WTC11 (cell line): ENCODE measurements at regions not wholly inside any gene's neighbourhood (a gene's known extent, or its start where the extent isn't known, plus 50 kb on each side); places are given as distances from the start of the nearest gene placed in this dataset.

Experiments
- CREM ChIP-seq: sonication (generic); formaldehyde crosslinking; IDR thresholded peaks from 2 replicates; pipeline ENCODE4 v1.8.1; 2022; ENCODE audit warnings: mild to moderate bottlenecking, missing genetic modification reagents, moderate library complexity
- CTCF ChIP-seq: fragments of 200-600 bp; IDR thresholded peaks from 2 replicates; pipeline ENCODE4 v1.8.0; 2022; ENCODE audit warnings: antibody characterized with exemption
- E2F1 ChIP-seq: sonication (generic); formaldehyde crosslinking; IDR thresholded peaks from 2 replicates; pipeline ENCODE4 v1.8.0; 2022; ENCODE audit warnings: mild to moderate bottlenecking, missing genetic modification reagents
- SMAD3 ChIP-seq: sonication (generic); formaldehyde crosslinking; IDR thresholded peaks from 2 replicates; pipeline ENCODE4 v1.8.0; 2022; ENCODE audit warnings: missing genetic modification reagents, mild to moderate bottlenecking, borderline replicate concordance
- TCF7 ChIP-seq: sonication (generic); formaldehyde crosslinking; IDR thresholded peaks from 2 replicates; pipeline ENCODE4 v1.8.0; 2022; ENCODE audit warnings: mild to moderate bottlenecking, low read depth, missing genetic modification reagents, moderate library complexity
- ZBTB21 ChIP-seq: sonication (generic); formaldehyde crosslinking; IDR thresholded peaks from 2 replicates; pipeline ENCODE4 v1.8.1; 2023; ENCODE audit warnings: mild to moderate bottlenecking, missing genetic modification reagents, borderline replicate concordance
- ZNF281 ChIP-seq: sonication (generic); formaldehyde crosslinking; IDR thresholded peaks from 2 replicates; pipeline ENCODE4 v1.8.0; 2023; ENCODE audit warnings: mild to moderate bottlenecking, missing genetic modification reagents
- TF ChIP-seq, protein P1 (sequence below): sonication (generic); formaldehyde crosslinking; IDR thresholded peaks from 2 replicates; pipeline ENCODE4 v1.8.1; 2023; ENCODE audit warnings: mild to moderate bottlenecking, missing genetic modification reagents, moderate library complexity
- TF ChIP-seq, protein P2 (sequence below): sonication (generic); formaldehyde crosslinking; IDR thresholded peaks from 2 replicates; pipeline ENCODE4 v1.8.0; 2022; ENCODE audit warnings: mild to moderate bottlenecking, missing genetic modification reagents

- TF ChIP-seq E2F1 (CRISPR knock-in tag) (no peak), TCF7 (CRISPR knock-in tag) (no peak), CTCF (no peak), ZNF281 (CRISPR knock-in tag) (no peak), SMAD3 (CRISPR knock-in tag) (no peak), ZBTB21 (CRISPR knock-in tag) (no peak), CREM (CRISPR knock-in tag) (no peak)
- TF ChIP-seq, protein P1, sequence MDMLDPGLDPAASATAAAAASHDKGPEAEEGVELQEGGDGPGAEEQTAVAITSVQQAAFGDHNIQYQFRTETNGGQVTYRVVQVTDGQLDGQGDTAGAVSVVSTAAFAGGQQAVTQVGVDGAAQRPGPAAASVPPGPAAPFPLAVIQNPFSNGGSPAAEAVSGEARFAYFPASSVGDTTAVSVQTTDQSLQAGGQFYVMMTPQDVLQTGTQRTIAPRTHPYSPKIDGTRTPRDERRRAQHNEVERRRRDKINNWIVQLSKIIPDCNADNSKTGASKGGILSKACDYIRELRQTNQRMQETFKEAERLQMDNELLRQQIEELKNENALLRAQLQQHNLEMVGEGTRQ (CRISPR knock-in tag) = no peak
- TF ChIP-seq, protein P2, sequence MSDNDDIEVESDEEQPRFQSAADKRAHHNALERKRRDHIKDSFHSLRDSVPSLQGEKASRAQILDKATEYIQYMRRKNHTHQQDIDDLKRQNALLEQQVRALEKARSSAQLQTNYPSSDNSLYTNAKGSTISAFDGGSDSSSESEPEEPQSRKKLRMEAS (CRISPR knock-in tag) = no peak
Measured at GRCh38 chr1:184300446-184300845, 86.4 kb upstream of the C1orf21 start.
